ENCODE measurements at regions not wholly inside any gene's neighbourhood (a gene's known extent, or its start where the extent isn't known, plus 50 kb on each side); places are given as distances from the start of the nearest gene placed in this dataset.

- Histone ChIP-seq H2BK120ac (ENCODE audit: low read depth, low read length) (no peak overlapping the region), H3K9me3 (ENCODE audit: control insufficient read depth, low read length) (peaks cover 16% of the 10 kb centered on the region), H3K4me1 (ENCODE audit: control insufficient read depth, insufficient read depth, low read depth, low read length) (no peaks in the 10 kb centered on the region), H3K14ac (ENCODE audit: low read length in 2 of 2) (no peak overlapping the region), H3K4me2 (ENCODE audit: low read length, poor library complexity, severe bottlenecking) (no peak overlapping the region), H2AFZ (ENCODE audit: low read depth, low read length) (no peak overlapping the region), H3K79me1 (replicated peaks; ENCODE audit: low read length, poor library complexity, severe bottlenecking) (no peaks in the 10 kb centered on the region), H2BK15ac (ENCODE audit: low read depth, poor library complexity, severe bottlenecking) (no peak overlapping the region), H3K36me3 (ENCODE audit: control insufficient read depth in 1 of 2, insufficient read depth in 2 of 2, low read depth in 1 of 2, low read length in 2 of 2) (no peaks in the 10 kb centered on the region), H2AK5ac (ENCODE audit: low read length, severe bottlenecking) (no peak overlapping the region), H4K8ac (ENCODE audit: low read length) (no peak overlapping the region), H3K27ac (ENCODE audit: low read length, poor library complexity, severe bottlenecking) (no peak overlapping the region), H4K91ac (ENCODE audit: low read length) (no peak overlapping the region), H3K27me3 (ENCODE audit: control insufficient read depth in 1 of 2, insufficient read depth in 1 of 2, low read length in 2 of 2) (no peaks in the 10 kb centered on the region), H3K9ac (ENCODE audit: low read length) (no peak overlapping the region), H3K18ac (ENCODE audit: low read depth in 1 of 2, low read length in 2 of 2) (no peak overlapping the region), H3K4me3 (ENCODE audit: insufficient read depth in 1 of 2, low read depth in 1 of 2, low read length in 2 of 2) (no peak overlapping the region), H3K23ac (ENCODE audit: low read length in 2 of 2) (no peak overlapping the region), H3K4ac (ENCODE audit: low read depth in 1 of 2, low read length in 2 of 2) (no peak overlapping the region), H2BK12ac (ENCODE audit: low read length in 2 of 2) (no peak overlapping the region), H2BK5ac (ENCODE audit: low read depth, low read length, poor library complexity, severe bottlenecking) (no peak overlapping the region)
- WGBS: no CpG with 5 or more reads among the region's 2 CpGs
- DNase-seq: no peak
Measured at GRCh38 chr1:191049781-191050180, 572.1 kb upstream of the BRINP3 start.

- no peak overlapping the region for H2BK15ac ChIP-seq (ENCODE audit: low read depth, poor library complexity, severe bottlenecking)
- H4K91ac ChIP-seq (ENCODE audit: low read length): no peak overlapping the region
- no peaks in the 10 kb centered on the region for H3K4me1 ChIP-seq (ENCODE audit: control insufficient read depth, insufficient read depth, low read depth, low read length)
- 88% methylated on average over 4 of the region's 6 CpGs for WGBS
- no peak overlapping the region for H3K14ac ChIP-seq (ENCODE audit: low read length in 2 of 2)
- H3K79me1 ChIP-seq (replicated peaks; ENCODE audit: low read length, poor library complexity, severe bottlenecking): no peaks in the 10 kb centered on the region
- H2BK12ac ChIP-seq (ENCODE audit: low read length in 2 of 2): no peak overlapping the region
- no peak overlapping the region for H3K4ac ChIP-seq (ENCODE audit: low read depth in 1 of 2, low read length in 2 of 2)
- no peak overlapping the region for H3K27ac ChIP-seq (ENCODE audit: low read length, poor library complexity, severe bottlenecking)
- no peak overlapping the region for H2AFZ ChIP-seq (ENCODE audit: low read depth, low read length)
- H3K9ac ChIP-seq (ENCODE audit: low read length): no peak overlapping the region
- H2AK5ac ChIP-seq (ENCODE audit: low read length, severe bottlenecking): no peak overlapping the region
- H3K4me2 ChIP-seq (ENCODE audit: low read length, poor library complexity, severe bottlenecking): no peak overlapping the region
- no peaks in the 10 kb centered on the region for H3K27me3 ChIP-seq (ENCODE audit: control insufficient read depth in 1 of 2, insufficient read depth in 1 of 2, low read length in 2 of 2)
- DNase-seq: no peak
- no peaks in the 10 kb centered on the region for H3K36me3 ChIP-seq (ENCODE audit: control insufficient read depth in 1 of 2, insufficient read depth in 2 of 2, low read depth in 1 of 2, low read length in 2 of 2)
- no peak overlapping the region for H3K23ac ChIP-seq (ENCODE audit: low read length in 2 of 2)
- H3K9me3 ChIP-seq (ENCODE audit: control insufficient read depth, low read length): peaks cover 16% of the 10 kb centered on the region
- H3K18ac ChIP-seq (ENCODE audit: low read depth in 1 of 2, low read length in 2 of 2): no peak overlapping the region
- H2BK120ac ChIP-seq (ENCODE audit: low read depth, low read length): no peak overlapping the region
- no peak overlapping the region for H4K8ac ChIP-seq (ENCODE audit: low read length)
- no peak overlapping the region for H3K4me3 ChIP-seq (ENCODE audit: insufficient read depth in 1 of 2, low read depth in 1 of 2, low read length in 2 of 2)
- no peak overlapping the region for H2BK5ac ChIP-seq (ENCODE audit: low read depth, low read length, poor library complexity, severe bottlenecking)
Measured at GRCh38 chr1:191052888-191053287, 575.2 kb upstream of the BRINP3 start.

DNA sequence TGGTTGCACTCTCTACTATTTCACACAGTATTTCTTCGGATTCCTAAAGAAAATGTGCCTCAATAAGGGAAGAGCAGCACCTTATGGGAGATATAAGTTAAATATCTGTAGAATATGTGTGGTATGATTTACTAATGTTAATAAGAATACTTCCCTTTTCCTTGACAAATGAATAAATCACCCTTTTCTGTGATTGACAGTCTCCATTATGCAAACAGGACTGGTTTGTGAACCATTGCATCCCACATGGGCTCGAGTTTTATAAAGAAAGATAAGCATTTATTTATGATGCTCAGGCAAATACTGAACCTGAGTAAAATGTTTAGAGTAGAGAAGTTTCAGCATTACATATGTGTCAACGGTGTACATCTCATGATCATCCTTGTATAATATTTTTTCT lies 587.7 kb upstream of the BRINP3 start:
- Histone ChIP-seq H2BK5ac (ENCODE audit: low read depth, low read length, poor library complexity, severe bottlenecking) (no peak overlapping the region), H3K23ac (ENCODE audit: low read length in 2 of 2) (no peak overlapping the region), H3K4me3 (ENCODE audit: insufficient read depth in 1 of 2, low read depth in 1 of 2, low read length in 2 of 2) (no peak overlapping the region), H2AK5ac (ENCODE audit: low read length, severe bottlenecking) (no peak overlapping the region), H4K91ac (ENCODE audit: low read length) (no peak overlapping the region), H2BK12ac (ENCODE audit: low read length in 2 of 2) (no peak overlapping the region), H3K9ac (ENCODE audit: low read length) (no peak overlapping the region), H3K9me3 (ENCODE audit: control insufficient read depth, low read length) (peaks cover 8% of the 10 kb centered on the region), H3K36me3 (ENCODE audit: control insufficient read depth in 1 of 2, insufficient read depth in 2 of 2, low read depth in 1 of 2, low read length in 2 of 2) (no peaks in the 10 kb centered on the region), H2BK15ac (ENCODE audit: low read depth, poor library complexity, severe bottlenecking) (no peak overlapping the region), H3K4ac (ENCODE audit: low read depth in 1 of 2, low read length in 2 of 2) (no peak overlapping the region), H3K14ac (ENCODE audit: low read length in 2 of 2) (no peak overlapping the region), H3K27me3 (ENCODE audit: control insufficient read depth in 1 of 2, insufficient read depth in 1 of 2, low read length in 2 of 2) (no peaks in the 10 kb centered on the region), H2BK120ac (ENCODE audit: low read depth, low read length) (no peak overlapping the region), H3K18ac (ENCODE audit: low read depth in 1 of 2, low read length in 2 of 2) (no peak overlapping the region), H2AFZ (ENCODE audit: low read depth, low read length) (no peak overlapping the region), H3K4me2 (ENCODE audit: low read length, poor library complexity, severe bottlenecking) (no peak overlapping the region), H3K4me1 (ENCODE audit: control insufficient read depth, insufficient read depth, low read depth, low read length) (no peaks in the 10 kb centered on the region), H4K8ac (ENCODE audit: low read length) (no peak overlapping the region), H3K27ac (ENCODE audit: low read length, poor library complexity, severe bottlenecking) (no peak overlapping the region), H3K79me1 (replicated peaks; ENCODE audit: low read length, poor library complexity, severe bottlenecking) (no peaks in the 10 kb centered on the region)
- DNase-seq: no peak
- WGBS: 57% methylated on average over 1 of the region's 3 CpGs

DNA sequence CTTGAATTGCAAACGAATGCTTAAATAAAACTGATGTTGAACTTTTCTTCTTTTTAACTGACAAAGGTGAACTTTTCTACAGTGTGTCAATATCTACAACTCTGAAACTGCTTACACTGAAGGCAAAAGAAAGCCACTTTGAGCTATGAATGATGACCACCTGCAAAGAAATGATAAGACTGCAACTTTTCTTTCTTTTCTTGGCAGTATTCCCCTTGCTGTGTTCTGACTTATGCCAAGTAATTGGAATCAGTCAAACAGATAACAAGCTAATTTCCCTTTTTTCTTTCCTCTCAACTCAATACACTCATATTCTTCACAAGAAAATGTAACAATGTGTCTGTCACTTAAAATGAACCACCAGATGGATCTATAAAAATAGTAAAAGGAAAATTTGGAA lies 588.1 kb upstream of the BRINP3 start:
- Histone ChIP-seq H2BK12ac (ENCODE audit: low read length in 2 of 2) (no peak overlapping the region), H3K4me2 (ENCODE audit: low read length, poor library complexity, severe bottlenecking) (no peak overlapping the region), H2AK5ac (ENCODE audit: low read length, severe bottlenecking) (no peak overlapping the region), H3K27me3 (ENCODE audit: control insufficient read depth in 1 of 2, insufficient read depth in 1 of 2, low read length in 2 of 2) (no peaks in the 10 kb centered on the region), H2BK15ac (ENCODE audit: low read depth, poor library complexity, severe bottlenecking) (no peak overlapping the region), H2BK120ac (ENCODE audit: low read depth, low read length) (no peak overlapping the region), H3K9me3 (ENCODE audit: control insufficient read depth, low read length) (peaks cover 8% of the 10 kb centered on the region), H3K23ac (ENCODE audit: low read length in 2 of 2) (no peak overlapping the region), H3K9ac (ENCODE audit: low read length) (no peak overlapping the region), H3K4me3 (ENCODE audit: insufficient read depth in 1 of 2, low read depth in 1 of 2, low read length in 2 of 2) (no peak overlapping the region), H4K8ac (ENCODE audit: low read length) (no peak overlapping the region), H2AFZ (ENCODE audit: low read depth, low read length) (no peak overlapping the region), H3K4me1 (ENCODE audit: control insufficient read depth, insufficient read depth, low read depth, low read length) (no peaks in the 10 kb centered on the region), H3K4ac (ENCODE audit: low read depth in 1 of 2, low read length in 2 of 2) (no peak overlapping the region), H2BK5ac (ENCODE audit: low read depth, low read length, poor library complexity, severe bottlenecking) (no peak overlapping the region), H4K91ac (ENCODE audit: low read length) (no peak overlapping the region), H3K36me3 (ENCODE audit: control insufficient read depth in 1 of 2, insufficient read depth in 2 of 2, low read depth in 1 of 2, low read length in 2 of 2) (no peaks in the 10 kb centered on the region), H3K27ac (ENCODE audit: low read length, poor library complexity, severe bottlenecking) (no peak overlapping the region), H3K14ac (ENCODE audit: low read length in 2 of 2) (no peak overlapping the region), H3K18ac (ENCODE audit: low read depth in 1 of 2, low read length in 2 of 2) (no peak overlapping the region), H3K79me1 (replicated peaks; ENCODE audit: low read length, poor library complexity, severe bottlenecking) (no peaks in the 10 kb centered on the region)
- 67% methylated on average over 1 of the region's 1 CpG for WGBS
- no peak for DNase-seq

Data from mesenchymal stem cell (in vitro differentiated cells and primary cell).